Fibroblast of pulmonary artery (primary cell): ENCODE measurements at regions not wholly inside any gene's neighbourhood (a gene's known extent, or its start where the extent isn't known, plus 50 kb on each side); places are given as distances from the start of the nearest gene placed in this dataset.

Experiments used
- DNase-seq: peaks from one replicate; pipeline ENCODE4 v3.0.0-alpha.2; 2010; ENCODE audit warnings: low read depth
- H3K4me3 ChIP-seq: replicated peaks from 2 replicates; pipeline ENCODE4 v1.5.1; 2011; ENCODE audit warnings: low read depth, mild to moderate bottlenecking, control low read depth, low read length, moderate library complexity
- TF ChIP-seq, protein P1 (sequence below): IDR thresholded peaks from 2 replicates; pipeline ENCODE4 v1.5.1; 2011; ENCODE audit warnings: mild to moderate bottlenecking, control low read depth, low read length, inconsistent platforms; ENCODE audit errors: missing control alignments

DNA sequence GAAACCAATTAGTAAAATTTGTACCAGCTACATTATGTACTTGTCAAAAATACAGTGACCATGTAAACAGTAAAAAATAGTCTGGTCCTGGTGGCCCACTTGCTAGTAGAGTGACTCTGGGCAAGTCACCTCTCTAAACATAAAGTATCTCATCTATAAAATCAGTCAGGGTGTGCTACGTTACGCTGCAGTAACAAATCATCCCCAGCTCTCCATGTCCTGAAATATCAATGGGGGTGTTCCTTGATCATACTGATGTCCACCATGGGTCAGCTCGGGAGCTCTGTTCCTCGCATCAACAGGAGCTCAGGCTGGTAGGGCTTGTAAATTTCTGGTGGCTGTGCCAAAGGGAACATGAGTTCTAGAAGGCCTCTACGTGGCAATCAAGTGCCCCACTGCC, 268.6 kb downstream of the RAB28 start:
- TF ChIP-seq, protein P1, sequence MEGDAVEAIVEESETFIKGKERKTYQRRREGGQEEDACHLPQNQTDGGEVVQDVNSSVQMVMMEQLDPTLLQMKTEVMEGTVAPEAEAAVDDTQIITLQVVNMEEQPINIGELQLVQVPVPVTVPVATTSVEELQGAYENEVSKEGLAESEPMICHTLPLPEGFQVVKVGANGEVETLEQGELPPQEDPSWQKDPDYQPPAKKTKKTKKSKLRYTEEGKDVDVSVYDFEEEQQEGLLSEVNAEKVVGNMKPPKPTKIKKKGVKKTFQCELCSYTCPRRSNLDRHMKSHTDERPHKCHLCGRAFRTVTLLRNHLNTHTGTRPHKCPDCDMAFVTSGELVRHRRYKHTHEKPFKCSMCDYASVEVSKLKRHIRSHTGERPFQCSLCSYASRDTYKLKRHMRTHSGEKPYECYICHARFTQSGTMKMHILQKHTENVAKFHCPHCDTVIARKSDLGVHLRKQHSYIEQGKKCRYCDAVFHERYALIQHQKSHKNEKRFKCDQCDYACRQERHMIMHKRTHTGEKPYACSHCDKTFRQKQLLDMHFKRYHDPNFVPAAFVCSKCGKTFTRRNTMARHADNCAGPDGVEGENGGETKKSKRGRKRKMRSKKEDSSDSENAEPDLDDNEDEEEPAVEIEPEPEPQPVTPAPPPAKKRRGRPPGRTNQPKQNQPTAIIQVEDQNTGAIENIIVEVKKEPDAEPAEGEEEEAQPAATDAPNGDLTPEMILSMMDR = no peak
- H3K4me3 ChIP-seq = no peak overlapping the region
- no peak for DNase-seq

DNA sequence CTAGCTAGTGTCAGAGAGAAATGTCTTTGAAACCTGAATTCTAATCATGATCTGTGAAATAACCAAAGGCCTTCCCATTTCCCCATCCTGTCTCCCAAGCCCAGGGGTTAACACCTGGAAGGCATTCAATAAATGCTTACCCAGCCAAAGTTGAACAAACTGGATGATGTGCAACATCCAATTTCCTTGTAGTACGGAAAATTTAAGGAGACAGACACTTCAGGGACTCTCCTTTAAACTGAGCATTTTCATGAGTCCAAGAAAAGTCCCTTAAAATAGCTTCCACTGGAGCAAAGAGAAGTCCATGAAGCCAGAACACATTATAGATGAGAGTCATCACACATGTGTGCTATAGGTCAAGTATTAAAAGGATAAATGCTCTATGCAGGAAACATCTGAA, 271.2 kb downstream of the RAB28 start:
- no peak overlapping the region for H3K4me3 ChIP-seq
- TF ChIP-seq, protein P1 = no peak
- DNase-seq = no peak

DNA sequence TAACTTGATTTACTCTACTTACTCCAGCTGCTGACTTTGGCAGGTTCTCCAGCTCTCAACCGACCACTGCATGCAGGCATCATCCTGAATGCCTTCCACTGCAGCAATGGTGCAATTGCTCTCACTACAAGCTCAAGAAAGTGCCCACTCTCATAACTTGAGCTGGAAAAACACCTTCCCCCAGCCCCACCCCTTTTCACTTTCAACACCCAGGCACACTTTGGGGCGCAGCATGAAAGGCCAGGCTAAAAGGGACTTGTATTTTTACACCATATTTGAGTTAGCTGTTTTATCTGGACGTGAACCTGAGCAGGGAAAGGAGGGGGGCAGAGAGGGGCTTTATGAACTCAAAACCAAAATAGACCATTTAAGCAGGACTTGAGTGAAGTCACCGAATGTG, 274.5 kb downstream of the RAB28 start:
- no peak for DNase-seq
- TF ChIP-seq, protein P1 = no peak
- no peak overlapping the region for H3K4me3 ChIP-seq

DNA sequence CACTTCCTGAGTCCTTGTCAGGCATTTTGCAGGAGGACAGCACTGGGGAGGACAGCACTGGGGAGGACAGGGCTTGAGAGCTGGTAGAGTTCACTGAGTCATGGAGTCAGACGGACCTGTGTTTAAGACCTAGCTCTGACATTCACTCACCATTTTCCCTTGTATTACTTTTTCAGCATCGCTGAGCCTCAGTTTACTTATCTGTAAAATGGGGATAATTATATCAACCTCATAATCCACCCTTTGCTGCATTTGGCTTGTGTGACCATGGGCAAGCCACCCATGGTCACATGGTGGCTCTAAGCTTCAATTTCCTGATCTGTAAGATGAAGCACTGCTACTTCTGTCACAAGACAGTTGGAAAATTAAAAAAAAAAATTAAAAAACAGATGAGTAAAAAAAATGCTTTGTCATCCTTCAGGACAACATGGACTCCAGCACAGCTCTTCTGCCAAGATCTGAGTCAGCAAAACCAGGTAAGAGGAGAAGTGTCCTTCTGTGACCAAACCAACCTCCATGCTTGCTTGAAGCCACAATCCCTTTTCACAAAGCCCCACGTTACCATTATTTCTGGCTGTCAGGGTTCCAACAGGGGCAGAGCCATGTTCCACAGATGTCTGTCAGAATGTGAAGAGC, 275.5 kb downstream of the RAB28 start:
- TF ChIP-seq, protein P1 = no peak
- DNase-seq = no peak
- no peak overlapping the region for H3K4me3 ChIP-seq

DNA sequence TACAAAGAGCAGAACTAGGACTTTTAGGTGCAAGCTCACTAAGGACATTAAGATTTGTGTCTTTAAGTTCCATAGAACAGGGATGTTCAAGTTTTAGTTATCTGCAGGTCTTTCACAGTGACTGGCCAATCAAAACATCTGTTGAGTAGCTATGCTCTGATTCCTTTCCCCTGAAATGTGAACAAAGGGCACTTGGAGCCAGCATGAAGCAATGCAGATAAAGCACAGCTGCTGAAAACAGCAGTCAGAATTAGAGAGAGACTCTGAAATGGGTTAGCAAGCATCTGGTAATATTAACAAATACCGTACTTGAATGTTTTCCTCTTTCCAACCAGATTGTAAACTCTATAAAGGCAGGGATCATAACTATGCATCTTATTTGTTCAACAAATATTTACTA, 276.9 kb downstream of the RAB28 start:
- no peak overlapping the region for H3K4me3 ChIP-seq
- TF ChIP-seq, protein P1 = no peak
- DNase-seq = no peak

DNA sequence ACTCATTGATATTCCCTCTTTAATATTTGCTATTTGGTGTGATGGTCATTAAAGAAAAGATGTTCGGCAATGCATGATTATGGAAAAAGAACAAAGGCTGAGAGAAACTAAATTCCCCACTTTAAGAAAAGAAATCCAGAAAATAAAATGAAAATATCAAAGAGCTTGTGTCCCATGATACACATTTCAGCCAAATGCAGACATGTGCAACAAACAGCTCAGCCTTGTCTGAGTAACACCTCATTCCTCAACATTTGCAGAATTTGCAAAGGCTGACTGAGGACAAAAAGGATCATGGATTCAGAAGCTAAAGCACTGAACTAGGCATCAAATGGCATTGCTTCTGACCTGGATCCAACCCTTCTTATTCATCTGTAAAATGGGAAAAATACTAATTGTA, 281.0 kb downstream of the RAB28 start:
- no peak for DNase-seq
- H3K4me3 ChIP-seq = no peak overlapping the region
- TF ChIP-seq, protein P1 = no peak

DNA sequence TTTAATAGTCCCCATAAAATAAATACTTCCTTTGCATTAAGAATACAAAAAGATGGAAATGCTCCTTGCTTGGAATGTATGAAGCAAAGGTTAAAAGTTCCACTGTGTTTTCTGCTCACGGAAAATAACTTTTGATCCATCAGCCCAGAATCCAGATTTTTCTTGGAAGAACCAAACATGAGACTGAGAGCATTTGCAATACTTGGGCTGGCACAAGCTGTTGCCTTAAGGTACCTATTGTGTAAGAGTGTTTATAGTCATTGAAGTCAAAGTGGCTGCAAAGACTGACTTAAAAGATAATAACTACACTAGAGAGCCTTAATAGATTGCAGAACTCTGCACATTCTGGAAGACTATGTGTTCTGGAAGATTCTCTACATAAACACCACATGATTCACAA, 281.4 kb downstream of the RAB28 start:
- H3K4me3 ChIP-seq = no peak overlapping the region
- no peak for DNase-seq
- TF ChIP-seq, protein P1 = no peak
